ENCODE measurements at regions not wholly inside any gene's neighbourhood (a gene's known extent, or its start where the extent isn't known, plus 50 kb on each side); places are given as distances from the start of the nearest gene placed in this dataset.

DNA sequence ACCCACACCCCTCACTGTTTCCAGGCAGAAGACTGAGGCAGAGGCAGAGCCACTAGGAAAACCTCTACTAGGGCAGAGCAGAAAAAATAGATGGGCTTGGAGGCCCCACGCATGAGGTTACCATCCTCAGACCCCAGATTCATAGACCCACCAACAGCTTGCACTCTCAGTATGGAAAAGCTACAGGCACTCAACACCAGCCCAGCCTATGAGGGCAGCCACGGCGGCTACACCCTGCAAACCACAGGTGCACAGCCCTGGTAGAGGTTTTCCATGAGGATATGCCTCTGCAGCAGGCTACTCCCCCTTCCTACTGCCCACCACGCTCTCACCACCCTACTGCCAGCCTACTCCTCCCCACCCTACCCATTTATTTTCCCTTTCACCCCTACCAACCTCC, 235.1 kb downstream of the CWH43 start:
- TF ChIP-seq, protein P1, sequence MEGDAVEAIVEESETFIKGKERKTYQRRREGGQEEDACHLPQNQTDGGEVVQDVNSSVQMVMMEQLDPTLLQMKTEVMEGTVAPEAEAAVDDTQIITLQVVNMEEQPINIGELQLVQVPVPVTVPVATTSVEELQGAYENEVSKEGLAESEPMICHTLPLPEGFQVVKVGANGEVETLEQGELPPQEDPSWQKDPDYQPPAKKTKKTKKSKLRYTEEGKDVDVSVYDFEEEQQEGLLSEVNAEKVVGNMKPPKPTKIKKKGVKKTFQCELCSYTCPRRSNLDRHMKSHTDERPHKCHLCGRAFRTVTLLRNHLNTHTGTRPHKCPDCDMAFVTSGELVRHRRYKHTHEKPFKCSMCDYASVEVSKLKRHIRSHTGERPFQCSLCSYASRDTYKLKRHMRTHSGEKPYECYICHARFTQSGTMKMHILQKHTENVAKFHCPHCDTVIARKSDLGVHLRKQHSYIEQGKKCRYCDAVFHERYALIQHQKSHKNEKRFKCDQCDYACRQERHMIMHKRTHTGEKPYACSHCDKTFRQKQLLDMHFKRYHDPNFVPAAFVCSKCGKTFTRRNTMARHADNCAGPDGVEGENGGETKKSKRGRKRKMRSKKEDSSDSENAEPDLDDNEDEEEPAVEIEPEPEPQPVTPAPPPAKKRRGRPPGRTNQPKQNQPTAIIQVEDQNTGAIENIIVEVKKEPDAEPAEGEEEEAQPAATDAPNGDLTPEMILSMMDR (IDR thresholded peaks at IDR 0.05) = no peak
- TF ChIP-seq POLR2A (IDR thresholded peaks at IDR 0.05) = no peak

Data from esophagus squamous epithelium (tissue), 4 donors.